Nephron progenitor cell (in vitro differentiated cells): ENCODE measurements at regions not wholly inside any gene's neighbourhood (a gene's known extent, or its start where the extent isn't known, plus 50 kb on each side); places are given as distances from the start of the nearest gene placed in this dataset.

Experiments used
- DNase-seq: peaks from one replicate; pipeline ENCODE4 v3.0.0; 2021
- H3K27ac Mint-ChIP-seq: 2 replicates; pipeline ENCODE4 v1.8.0; 2021; ENCODE audit warnings: mild to moderate bottlenecking, moderate library complexity, mixed read lengths
- H3K27me3 Mint-ChIP-seq: 2 replicates; pipeline ENCODE4 v1.8.0; 2021; ENCODE audit warnings: mild to moderate bottlenecking, low read depth, mixed read lengths; ENCODE audit not compliant: poor library complexity
- H3K36me3 Mint-ChIP-seq: 2 replicates; pipeline ENCODE4 v1.8.0; 2021; ENCODE audit warnings: low read depth, mixed read lengths
- H3K4me1 Mint-ChIP-seq: 2 replicates; pipeline ENCODE4 v1.8.0; 2021; ENCODE audit warnings: mixed read lengths
- H3K4me3 Mint-ChIP-seq: 2 replicates; pipeline ENCODE4 v1.8.0; 2021; ENCODE audit warnings: mild to moderate bottlenecking, moderate library complexity, mixed read lengths
- H3K9me3 Mint-ChIP-seq: 2 replicates; pipeline ENCODE4 v1.8.0; 2021; ENCODE audit warnings: mild to moderate bottlenecking, moderate library complexity, mixed read lengths
- CTCF ChIP-seq: fragments of 200-600 bp; sonication (generic); IDR thresholded peaks from 2 replicates; pipeline ENCODE4 v1.5.0; 2021; ENCODE audit warnings: antibody characterized with exemption

- Mint-ChIP-seq H3K9me3 (peaks cover 9% of the 10 kb centered on the region), H3K4me3 (no peak overlapping the region), H3K36me3 (no peaks in the 10 kb centered on the region), H3K4me1 (peaks cover 48% of the 10 kb centered on the region), H3K27ac (peak overlapping the region; percentile 60), H3K27me3 (no peaks in the 10 kb centered on the region)
- no peak for TF ChIP-seq CTCF
- no peak for DNase-seq
These were observed 453.4 kb upstream of the AKR1E2 start for GRCh38 chr10:4372601-4373000.

- no peak for TF ChIP-seq CTCF
- peaks cover 9% of the 10 kb centered on the region for H3K9me3 Mint-ChIP-seq
- no peaks in the 10 kb centered on the region for H3K36me3 Mint-ChIP-seq
- H3K4me1 Mint-ChIP-seq, result peaks cover 45% of the 10 kb centered on the region
- no peak overlapping the region for H3K4me3 Mint-ChIP-seq
- H3K27ac Mint-ChIP-seq, result no peak overlapping the region
- no peak for DNase-seq
- H3K27me3 Mint-ChIP-seq, result no peaks in the 10 kb centered on the region
These were observed 454.2 kb upstream of the AKR1E2 start for GRCh38 chr10:4371691-4372295.

- TF ChIP-seq CTCF, result no peak
- Mint-ChIP-seq H3K27me3 (no peaks in the 10 kb centered on the region), H3K4me3 (peak overlapping the region; percentile 3), H3K36me3 (no peaks in the 10 kb centered on the region), H3K9me3 (peaks cover 9% of the 10 kb centered on the region), H3K27ac (peak overlapping the region; percentile 90), H3K4me1 (peaks cover 41% of the 10 kb centered on the region)
- DNase-seq, result no peak
These were observed 455.6 kb upstream of the AKR1E2 start for GRCh38 chr10:4370376-4370775.

- DNase-seq, result no peak
- Mint-ChIP-seq H3K9me3 (no peaks in the 10 kb centered on the region), H3K27me3 (peaks cover 5% of the 10 kb centered on the region), H3K27ac (no peak overlapping the region), H3K4me3 (no peak overlapping the region), H3K4me1 (peaks cover 12% of the 10 kb centered on the region), H3K36me3 (no peaks in the 10 kb centered on the region)
- TF ChIP-seq CTCF, result no peak
These were observed 464.4 kb upstream of the AKR1E2 start for GRCh38 chr10:4361581-4361980.

GRCh38 chr10:4359003-4359402 is 467.0 kb upstream of the AKR1E2 start:
- no peak for TF ChIP-seq CTCF
- H3K9me3 Mint-ChIP-seq, result no peaks in the 10 kb centered on the region
- H3K4me3 Mint-ChIP-seq, result no peak overlapping the region
- no peak for DNase-seq
- H3K27ac Mint-ChIP-seq, result no peak overlapping the region
- H3K36me3 Mint-ChIP-seq, result no peaks in the 10 kb centered on the region
- H3K27me3 Mint-ChIP-seq, result peaks cover 5% of the 10 kb centered on the region
- peaks cover 24% of the 10 kb centered on the region for H3K4me1 Mint-ChIP-seq

GRCh38 chr10:4357911-4358310 is 468.1 kb upstream of the AKR1E2 start:
- no peak overlapping the region for H3K4me3 Mint-ChIP-seq
- DNase-seq, result no peak
- peaks cover 35% of the 10 kb centered on the region for H3K4me1 Mint-ChIP-seq
- H3K36me3 Mint-ChIP-seq, result no peaks in the 10 kb centered on the region
- no peaks in the 10 kb centered on the region for H3K9me3 Mint-ChIP-seq
- no peak overlapping the region for H3K27ac Mint-ChIP-seq
- no peak for TF ChIP-seq CTCF
- peaks cover 5% of the 10 kb centered on the region for H3K27me3 Mint-ChIP-seq
